ENCODE measurements at regions not wholly inside any gene's neighbourhood (a gene's known extent, or its start where the extent isn't known, plus 50 kb on each side); places are given as distances from the start of the nearest gene placed in this dataset.

GRCh38 chr12:42757624-42758119 lies 168.1 kb upstream of the PRICKLE1 start (continued):
- TF ChIP-seq MLLT1 (IDR thresholded peaks at IDR 0.05): no peak
- TF ChIP-seq, protein P1, sequence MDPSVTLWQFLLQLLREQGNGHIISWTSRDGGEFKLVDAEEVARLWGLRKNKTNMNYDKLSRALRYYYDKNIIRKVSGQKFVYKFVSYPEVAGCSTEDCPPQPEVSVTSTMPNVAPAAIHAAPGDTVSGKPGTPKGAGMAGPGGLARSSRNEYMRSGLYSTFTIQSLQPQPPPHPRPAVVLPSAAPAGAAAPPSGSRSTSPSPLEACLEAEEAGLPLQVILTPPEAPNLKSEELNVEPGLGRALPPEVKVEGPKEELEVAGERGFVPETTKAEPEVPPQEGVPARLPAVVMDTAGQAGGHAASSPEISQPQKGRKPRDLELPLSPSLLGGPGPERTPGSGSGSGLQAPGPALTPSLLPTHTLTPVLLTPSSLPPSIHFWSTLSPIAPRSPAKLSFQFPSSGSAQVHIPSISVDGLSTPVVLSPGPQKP (IDR thresholded peaks at IDR 0.05; ENCODE audit: low read depth, low read length): no peak

DNA sequence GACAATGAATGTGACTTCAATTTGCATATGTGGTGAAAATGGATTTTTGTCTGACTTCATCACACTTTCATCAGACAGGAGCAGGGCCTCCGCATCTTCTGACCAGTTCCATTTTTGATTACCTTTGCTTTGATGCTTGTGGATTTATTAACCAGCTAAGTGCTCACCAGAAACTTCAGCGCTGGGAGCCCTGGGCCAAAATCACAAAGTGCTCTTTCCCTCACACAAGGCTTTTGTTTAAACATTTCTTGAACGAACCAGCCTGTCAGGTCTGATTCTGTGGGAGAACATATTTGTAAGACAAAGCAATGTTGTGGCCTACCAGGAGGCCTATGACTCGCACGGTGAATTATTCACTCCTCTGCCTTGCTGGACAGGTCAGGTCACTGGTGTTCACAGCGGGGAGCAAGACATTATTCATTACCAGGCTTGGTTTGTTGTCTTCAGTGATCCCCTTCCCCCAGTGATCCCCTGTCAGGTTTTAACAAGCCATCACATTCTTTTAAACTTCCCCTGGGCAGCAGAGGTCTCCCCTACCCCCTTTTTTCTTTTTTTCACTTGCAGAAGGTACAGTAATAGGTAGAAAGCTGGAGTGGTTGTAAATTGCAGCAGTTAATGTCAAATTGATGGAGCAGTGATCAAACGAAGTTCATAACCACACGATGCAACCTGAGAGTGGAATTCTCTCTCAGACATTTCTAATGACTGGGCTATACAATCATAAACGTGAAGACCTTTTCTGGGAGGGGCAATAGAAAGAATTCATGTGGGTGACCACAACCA lies 167.5 kb upstream of the PRICKLE1 start:
- Histone ChIP-seq H3K4me3 (no peak overlapping the region), H3K4me1 (ENCODE audit: control insufficient read depth, insufficient read depth, low read length) (peaks cover 9% of the 10 kb centered on the region), H3K9ac (ENCODE audit: control insufficient read depth, insufficient read depth, low read length) (no peak overlapping the region), H2AFZ (ENCODE audit: control insufficient read depth, low read depth, low read length) (no peak overlapping the region), H4K20me1 (ENCODE audit: control insufficient read depth, insufficient read depth) (no peaks in the 10 kb centered on the region), H3K9me3 (replicated peaks; ENCODE audit: control insufficient read depth, insufficient read depth, low read length) (no peaks in the 10 kb centered on the region), H3K27ac (ENCODE audit: control insufficient read depth, insufficient read depth) (no peak overlapping the region), H3K36me3 (ENCODE audit: control insufficient read depth in 2 of 2, insufficient read depth in 2 of 2, low read length in 1 of 2) (no peaks in the 10 kb centered on the region), H3K4me2 (ENCODE audit: control insufficient read depth, insufficient read depth) (peak overlapping the region; percentile 18; the same call in 1 of the 2 replicates), H3K79me2 (ENCODE audit: control insufficient read depth, insufficient read depth, low read length) (no peaks in the 10 kb centered on the region), H3K27me3 (replicated peaks in 1 of 2; ENCODE audit: control insufficient read depth in 2 of 2, insufficient read depth in 2 of 2, low read length in 1 of 2) (no peaks in the 10 kb centered on the region)
- ChIA-PET POLR2A (no interaction called here), CTCF (interaction anchor here (1.3 kb wide), 1 partner anchor 26 kb away, joined by 3 read pairs; no protein-coding TSS in a partner anchor), RAD21 (ENCODE audit: unreplicated experiment) (no interaction called here), SMC1A (ENCODE audit: uncharacterized antibody, unreplicated experiment) (interaction anchor here (0.7 kb wide), 1 partner anchor 251 kb away, joined by 3 read pairs; no protein-coding TSS in a partner anchor)
- in situ Hi-C loops (cut with MboI) (no loop called here), intact Hi-C loops (cut with micrococcal nuclease; ENCODE audit: unreplicated experiment) (no loop called here)
- 16% methylated on average over 9 of the region's 9 CpGs for WGBS (ENCODE audit: insufficient coverage, insufficient replicate concordance, low lambda C conversion rate, missing lambda C conversion rate)
- FAIRE-seq (peak; percentile 70), DNase-seq (ENCODE audit: low read depth, low spot score) (no peak), ATAC-seq (peak; percentile 84)
- BruUV-seq (replicated peaks): no TSS peak
- TF ChIP-seq IKZF1 (conservative IDR thresholded peaks at IDR 0.05) (no peak), SRF (IDR thresholded peaks at IDR 0.05; ENCODE audit: low read depth in 2 of 2, low read length in 2 of 2) (no peak), RFX5 (IDR thresholded peaks at IDR 0.05; ENCODE audit: low read depth, low read length) (no peak), RCOR1 (conservative IDR thresholded peaks at IDR 0.05; ENCODE audit: low read depth, low read length) (no peak), ZNF24 (IDR thresholded peaks at IDR 0.05) (no peak), ZNF687 (IDR thresholded peaks at IDR 0.05) (no peak), CHD1 (IDR thresholded peaks at IDR 0.05; ENCODE audit: low read depth, low read length) (no peak), NR2C2 (IDR thresholded peaks at IDR 0.05; ENCODE audit: borderline replicate concordance, control insufficient read depth, insufficient read length, low read depth) (no peak), POLR2AphosphoS2 (IDR thresholded peaks at IDR 0.05; ENCODE audit: low read depth, low read length) (no peak)

Data from GM12878 (cell line).